Islet precursor cell (in vitro differentiated cells): ENCODE measurements at regions not wholly inside any gene's neighbourhood (a gene's known extent, or its start where the extent isn't known, plus 50 kb on each side); places are given as distances from the start of the nearest gene placed in this dataset.

Source experiments
- DNase-seq: peaks from one replicate; pipeline ENCODE4 v3.0.0-alpha.2; 2018

DNA sequence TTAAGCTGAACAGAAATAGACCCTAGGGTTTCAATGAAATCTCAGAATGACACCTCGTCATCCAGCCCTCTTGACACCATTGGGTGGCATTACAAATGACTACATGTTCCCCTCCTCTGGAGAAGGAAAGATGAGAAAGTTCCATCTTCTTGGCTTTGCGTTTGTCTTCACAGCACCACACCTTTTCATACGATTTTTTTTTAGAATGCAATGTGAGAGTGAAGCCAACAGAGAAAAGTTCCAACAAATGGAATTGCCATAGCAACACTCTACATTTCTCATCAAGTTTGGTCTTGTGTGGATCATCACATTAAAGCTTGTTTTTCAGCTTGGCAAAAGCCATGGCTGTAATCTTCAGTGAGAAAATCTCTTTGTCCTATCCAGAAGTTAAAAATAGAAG lies 183.4 kb upstream of the SNX7 start:
- DNase-seq = no peak

DNA sequence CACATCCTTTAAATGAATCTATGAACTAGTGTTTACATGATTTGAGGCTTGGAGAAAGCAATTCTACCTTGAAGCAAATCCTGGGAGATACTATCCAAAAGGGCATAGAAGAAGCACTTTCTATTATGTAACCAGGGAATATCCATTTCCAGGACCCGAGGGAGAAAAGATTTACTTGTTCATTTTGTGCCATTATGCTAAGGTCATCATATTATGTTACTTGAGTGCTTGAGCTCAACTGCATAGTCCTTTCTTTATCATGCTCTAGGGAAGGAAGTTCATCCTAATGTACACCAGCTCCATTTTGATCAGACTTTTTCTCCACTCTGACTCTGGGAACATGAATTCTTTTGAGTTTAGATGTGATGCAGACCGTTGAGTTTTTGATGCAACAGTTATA lies 188.6 kb upstream of the SNX7 start:
- DNase-seq = no peak

DNA sequence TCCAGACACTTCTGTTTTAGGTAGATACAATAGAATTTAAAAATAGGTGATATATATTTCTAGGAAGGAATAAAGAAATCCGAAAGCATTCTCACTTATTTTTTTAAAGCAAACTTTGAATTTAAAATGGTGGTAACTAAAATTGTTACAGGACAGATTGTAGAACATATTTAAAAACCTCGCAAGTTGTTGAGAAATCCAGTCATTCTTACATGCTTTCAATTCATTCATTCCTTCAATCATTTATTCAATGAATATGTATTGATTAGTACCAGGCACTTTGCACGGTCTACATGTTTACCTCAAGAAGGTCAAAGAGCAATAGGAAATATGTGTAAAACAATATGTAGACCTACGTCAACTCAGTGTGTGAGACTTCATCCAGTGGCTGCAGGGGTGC lies 189.9 kb upstream of the SNX7 start:
- DNase-seq = no peak

DNA sequence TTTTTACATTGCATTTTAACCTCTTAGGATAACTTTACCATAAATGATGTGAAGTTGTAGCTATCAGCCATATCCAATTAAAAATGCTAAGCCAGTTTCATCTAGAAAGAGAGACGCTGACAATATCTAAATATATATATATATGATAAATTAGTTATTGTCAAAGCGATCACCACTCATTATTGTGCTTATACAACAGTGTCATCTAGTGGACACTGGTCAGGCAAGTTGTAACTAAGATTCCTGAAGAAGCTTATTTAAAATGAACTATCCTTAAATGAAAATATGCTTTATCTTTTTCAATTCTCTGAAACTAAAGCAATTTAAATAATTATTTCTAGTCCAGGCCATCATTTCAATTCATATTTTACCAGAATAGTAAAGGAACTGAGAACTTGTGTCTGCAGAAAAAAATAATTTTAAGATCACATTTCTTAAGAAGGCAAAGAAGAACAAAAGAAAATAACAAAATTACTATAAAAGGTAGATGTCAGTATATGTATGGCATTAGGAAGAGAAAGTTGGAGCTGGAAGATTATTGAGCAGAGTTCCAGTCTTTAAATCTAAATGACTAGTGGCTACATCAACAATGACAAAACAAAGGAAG lies 193.3 kb upstream of the SNX7 start:
- no peak for DNase-seq

DNA sequence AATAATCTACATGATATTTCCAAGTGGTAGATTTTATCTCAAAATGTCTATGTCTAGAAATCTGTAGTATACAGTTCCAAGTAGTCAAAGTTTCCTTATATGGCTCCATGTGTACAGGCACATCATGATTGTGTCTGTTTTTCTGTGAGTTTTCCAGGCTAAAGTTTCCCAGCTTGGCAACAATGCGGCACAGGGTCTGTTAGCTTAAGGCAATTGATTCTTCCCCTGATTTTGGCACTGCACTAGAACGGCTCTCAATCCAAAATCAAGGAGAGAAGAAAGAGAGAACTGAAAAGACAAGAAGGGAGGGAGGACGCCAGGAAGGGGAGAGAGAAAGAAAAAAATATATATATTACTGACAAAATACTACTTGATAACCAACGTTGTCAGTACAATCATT lies 193.9 kb upstream of the SNX7 start:
- DNase-seq = no peak

DNA sequence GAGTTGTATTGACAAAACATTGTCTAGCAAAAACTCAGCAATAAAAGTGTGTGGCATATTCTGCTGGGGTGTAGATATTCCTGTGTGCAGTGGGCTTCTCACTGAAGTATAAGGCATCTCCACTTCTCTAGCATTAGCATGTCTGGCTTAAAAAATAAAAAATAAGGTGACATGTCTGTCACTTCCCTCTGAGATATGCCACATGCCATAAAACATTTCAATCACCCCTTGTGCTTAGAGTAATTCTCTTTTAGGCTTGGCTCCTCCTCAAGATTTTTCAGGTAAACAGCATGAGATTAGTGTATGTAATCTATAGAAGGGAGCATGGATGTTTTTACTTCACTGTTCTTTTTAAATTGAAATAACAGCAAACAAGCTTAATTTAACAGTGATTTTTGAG lies 194.4 kb upstream of the SNX7 start:
- no peak for DNase-seq

DNA sequence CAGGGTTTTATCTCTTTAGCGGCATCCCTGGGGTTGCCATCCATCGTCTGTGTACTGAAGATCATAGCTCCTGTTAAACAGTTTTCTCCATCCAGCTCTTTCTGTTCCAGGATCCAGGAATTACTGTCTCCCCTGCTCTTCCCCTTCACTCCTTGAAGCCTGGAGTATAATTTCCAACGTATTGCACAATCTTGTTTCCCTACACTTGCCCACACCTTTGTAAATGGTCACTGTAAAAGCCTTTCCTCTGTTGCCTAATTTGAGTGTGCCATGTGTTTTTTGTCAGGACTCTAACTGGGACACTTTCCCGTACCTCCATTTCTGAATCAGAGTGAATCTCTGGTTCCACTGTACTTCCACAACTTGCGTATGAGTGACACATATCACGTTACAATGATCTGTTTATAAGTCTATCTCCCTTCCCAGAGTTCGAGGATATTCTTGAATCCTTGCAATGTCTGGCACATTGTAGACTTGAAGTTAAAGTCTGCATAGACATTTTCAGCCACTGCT lies 199.6 kb upstream of the SNX7 start:
- DNase-seq = no peak

DNA sequence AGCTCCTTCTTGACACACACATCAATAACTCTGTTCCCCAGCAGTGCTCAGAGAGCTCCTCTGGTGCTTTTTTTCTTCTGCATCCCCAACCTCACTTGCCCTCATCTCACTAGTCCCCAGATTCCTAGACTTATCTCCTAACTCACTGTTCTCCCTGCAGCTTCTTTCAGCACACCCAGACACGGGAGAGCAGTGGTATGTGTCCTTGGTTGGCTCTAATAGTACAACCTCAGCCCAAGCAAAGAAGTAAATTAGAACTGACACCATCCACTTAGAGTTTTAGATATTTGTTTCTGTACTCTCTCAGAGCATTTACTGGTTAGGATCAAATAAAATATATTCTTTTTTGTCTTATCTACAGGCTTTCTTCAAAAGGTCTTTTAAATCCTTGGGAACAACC lies 201.4 kb upstream of the SNX7 start:
- DNase-seq = no peak

DNA sequence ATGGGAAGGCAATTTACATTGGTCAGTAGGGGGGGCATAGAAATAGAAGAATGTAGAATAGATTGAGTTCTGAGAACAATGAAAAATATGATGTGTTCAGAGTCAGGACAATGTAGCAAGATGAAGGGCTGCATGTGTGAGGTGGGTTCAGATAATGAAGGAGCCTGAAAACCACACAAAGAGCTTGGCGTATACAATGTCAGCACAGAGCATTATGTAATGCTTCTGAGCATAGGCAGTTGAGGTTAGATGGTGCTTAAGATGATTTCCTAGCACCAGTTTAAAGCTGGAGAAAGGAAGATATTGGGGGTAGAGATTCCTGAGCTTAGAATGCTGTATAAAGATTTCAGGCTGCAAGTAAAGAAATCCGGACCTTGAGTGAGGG lies 202.0 kb upstream of the SNX7 start:
- DNase-seq = no peak

DNA sequence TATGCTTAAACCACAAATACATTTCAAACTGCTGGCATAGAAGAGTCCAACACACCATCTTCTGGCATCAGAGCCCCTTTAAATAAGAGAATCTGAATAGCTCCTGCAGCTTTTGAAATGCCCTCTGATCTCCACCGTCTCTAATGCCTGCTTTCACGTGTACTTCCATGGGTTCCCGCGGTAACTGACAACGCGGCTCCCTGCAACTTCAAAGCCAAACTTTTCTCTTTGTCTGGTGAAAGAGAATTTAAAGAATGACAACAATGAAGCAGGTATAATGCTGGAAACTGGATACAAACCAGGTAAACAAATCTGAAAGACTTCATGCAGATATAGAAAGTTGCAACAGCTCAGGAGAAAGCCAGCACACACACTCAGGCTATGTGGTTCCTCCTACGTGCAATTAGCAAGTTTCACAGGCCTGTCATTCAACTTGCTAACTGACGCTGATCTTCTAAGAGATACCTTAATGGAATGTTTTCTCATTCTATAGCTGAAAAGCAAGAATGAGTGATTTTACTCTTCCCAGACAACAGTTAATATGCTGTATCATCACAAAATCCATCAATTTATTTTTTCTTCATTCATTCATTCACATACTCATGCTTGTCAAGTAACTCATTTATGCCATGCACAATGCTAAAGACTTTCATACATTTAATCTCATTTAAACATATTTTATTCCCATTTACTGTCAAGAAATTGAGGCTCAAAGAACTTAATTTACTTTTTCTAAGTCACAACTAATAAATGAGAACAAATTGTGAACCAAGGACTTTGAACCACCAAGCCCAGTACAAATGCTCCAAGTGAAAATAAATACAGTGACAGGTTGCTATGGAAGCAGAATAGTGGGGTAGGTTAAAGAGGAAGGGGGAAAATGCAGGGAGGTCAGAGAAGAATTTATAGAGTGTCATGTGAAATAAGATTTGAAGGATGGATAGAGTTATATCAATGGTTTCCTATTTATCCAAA lies 202.7 kb upstream of the SNX7 start:
- DNase-seq = peak; percentile 81

DNA sequence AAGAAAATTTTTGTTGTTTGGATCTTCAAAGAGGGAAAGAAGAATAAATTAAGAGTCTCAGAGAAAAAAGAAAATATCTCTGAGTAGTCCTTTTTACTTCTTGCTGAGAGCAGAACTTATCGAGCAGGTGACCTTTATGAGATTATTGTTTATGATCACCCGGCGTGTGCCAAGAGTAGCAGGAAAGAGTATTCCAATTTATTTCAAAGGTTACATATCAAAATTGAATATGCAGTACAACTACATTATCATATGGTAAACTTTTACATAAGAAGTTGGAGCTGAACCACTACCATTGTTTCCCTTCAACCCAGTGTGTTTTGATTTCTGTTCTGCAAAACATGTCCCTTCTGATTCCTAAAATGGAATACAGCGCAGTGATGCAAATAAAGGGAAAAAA lies 204.3 kb upstream of the SNX7 start:
- no peak for DNase-seq

DNA sequence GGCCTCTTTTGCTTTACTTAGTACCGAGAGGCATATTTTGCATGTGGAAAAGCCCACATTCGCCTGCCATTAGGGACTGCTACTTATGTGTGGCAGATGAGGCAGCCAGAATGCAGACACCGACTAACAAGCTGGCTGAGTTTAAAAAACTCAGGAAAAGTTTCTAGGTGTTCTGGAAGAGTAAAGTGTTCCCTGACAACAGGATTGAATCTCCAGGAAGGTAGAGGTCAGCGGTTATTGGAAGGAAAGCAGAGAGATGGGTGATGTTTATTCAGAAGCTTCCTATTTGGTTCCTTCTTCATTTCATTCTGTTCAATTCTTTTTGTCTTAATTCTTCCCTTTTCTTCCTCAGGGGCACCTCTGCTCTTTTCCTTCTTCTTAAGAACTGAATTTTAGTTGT lies 206.9 kb upstream of the SNX7 start:
- DNase-seq = no peak

DNA sequence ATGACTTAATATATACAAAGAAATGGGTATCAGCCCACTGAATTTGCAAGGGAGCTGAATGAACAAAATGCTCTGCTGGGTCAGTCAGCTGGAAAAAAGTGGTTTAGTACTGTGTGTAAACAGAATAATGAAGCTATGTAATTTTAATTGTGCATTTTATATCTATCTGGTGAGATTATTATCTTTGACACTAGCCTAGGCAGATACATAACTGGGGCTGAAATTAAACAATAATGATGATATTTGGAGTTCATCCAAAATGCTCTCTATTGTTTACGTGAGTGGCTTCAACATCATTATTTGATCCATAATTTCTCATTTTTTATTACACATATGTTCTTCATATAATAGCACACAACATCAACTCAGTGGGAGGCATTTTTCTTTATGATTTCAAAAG lies 208.5 kb upstream of the SNX7 start:
- no peak for DNase-seq

DNA sequence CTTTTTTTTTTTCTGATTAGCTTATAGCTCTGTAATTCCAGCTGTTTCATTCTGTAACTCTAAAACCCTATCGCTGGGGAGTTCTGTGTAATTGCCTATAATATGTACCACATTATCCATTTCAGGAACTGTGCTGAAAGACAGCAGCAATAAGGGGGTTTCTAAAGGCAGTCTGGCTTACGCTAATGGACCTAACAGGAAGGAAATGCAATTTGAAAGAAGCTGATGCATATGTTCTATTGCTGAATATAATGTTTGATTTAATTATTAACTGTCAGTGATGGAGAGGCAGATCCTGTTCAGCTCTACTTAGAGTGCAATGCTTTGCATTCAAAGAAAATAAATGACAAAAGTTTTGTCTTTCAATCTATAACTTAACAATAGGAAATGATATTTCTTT lies 209.4 kb upstream of the SNX7 start:
- no peak for DNase-seq

DNA sequence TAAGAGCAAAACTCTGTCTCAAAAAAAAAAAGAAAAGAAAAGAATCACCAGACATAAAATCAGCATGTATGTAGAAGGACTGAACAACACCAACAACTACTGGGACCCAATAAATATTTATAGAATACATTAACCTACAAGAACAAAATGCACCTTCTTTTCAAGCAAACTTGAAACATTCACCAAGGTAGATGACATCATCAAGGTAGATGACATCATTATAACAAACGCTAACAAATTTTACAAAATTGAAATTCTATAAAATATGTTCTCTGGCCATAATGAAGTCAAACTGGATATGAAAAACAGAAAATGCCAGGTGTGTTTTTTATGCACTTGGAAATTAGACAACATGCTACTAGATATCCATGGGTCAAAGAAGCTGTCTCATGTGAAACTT lies 220.2 kb upstream of the SNX7 start:
- DNase-seq = no peak

DNA sequence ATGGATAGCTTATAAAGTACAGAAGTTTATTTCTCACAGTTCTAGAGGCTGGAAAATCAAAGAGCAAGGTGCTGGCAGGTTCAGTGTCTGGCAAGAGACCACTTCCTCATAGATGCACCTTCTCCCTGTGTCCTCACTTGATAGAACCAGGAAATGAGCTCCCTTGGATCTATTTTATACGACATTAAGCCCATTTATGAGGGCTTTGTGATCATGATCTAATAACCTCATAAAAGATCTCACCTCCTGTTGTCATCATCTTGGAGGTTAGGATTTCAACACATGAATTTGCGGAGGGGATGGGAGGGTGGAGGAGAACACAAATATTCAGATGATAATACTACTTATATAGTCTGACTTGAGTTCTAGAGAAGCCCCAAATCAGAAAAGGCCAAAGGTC lies 222.1 kb upstream of the SNX7 start:
- DNase-seq = no peak

DNA sequence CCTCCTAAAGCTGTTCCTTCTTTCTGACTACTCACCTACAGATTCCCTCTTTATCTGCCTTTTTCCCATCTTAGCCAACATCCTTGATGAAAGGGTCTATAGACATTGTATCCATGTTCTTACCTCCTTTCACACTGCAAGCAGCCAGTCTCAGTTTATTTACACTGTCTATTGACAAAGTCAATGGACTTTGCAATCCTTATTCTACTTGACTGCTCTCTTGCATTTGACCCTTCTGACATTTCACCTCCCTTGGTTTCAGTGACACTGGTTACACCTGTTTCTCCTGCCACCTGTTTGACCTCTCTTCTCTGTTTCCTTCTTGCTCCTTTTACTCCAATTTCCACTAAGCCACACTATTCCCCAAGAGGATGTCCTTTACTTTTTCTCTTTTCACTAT lies 224.0 kb upstream of the SNX7 start:
- DNase-seq = no peak

DNA sequence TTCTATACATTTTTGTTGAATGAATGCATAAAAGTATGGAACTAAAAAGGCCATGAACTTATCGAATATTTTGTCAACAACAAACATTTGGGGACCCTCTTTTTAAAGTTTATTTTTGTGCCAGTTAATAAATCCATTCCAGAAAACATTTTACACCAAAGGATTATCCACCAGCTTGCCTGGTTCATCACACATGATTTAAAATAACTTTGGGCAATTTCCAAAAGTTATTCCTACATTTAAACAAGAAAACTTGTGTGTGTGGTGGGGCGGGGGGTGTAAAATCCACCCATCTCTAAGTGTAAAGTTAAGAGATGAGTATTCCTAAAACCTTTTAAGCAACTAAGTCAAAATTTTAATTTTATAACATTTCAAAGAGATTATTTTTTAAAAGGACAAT lies 224.5 kb upstream of the SNX7 start:
- no peak for DNase-seq

DNA sequence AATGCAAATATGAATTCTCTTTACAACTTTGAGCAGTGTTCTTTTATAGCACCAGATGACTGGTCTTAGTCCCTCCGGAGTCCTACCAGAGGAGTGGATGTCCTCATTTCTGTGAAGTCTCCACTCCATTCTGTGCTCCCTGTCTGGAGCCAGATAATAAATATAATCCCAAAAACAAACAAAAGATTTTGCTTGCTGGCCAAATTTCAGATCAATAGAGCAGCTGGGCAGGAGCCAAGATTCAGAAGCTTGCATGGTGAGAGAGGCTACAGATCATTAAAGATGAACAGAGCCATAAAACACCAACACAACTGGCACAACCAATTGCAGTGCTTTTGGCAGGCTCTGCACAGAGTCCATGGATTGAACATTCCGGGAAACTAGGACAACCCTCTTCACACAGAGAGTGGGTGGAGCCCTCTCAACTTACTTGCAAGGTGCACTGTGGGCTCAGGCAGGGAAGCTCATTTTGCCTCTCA lies 231.5 kb upstream of the SNX7 start:
- DNase-seq = no peak

DNA sequence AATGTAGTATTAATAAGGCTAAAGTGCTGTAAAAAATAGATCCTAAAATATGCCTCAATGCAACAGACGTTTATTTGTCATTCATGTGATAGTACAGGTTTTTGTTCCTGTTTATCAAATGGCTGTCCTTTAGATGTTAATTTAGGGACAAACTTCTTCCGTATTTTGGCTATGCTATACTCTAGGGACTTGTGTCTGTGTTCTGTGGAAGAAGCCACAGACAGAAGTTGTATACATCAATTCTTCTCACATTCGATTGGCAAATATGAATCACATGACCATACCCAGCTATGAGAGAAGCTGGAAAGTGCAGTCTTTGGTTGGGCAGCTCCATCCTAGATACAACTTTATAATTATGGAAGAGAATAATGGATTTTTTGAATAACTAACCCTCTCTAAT lies 232.7 kb upstream of the SNX7 start:
- DNase-seq = no peak

DNA sequence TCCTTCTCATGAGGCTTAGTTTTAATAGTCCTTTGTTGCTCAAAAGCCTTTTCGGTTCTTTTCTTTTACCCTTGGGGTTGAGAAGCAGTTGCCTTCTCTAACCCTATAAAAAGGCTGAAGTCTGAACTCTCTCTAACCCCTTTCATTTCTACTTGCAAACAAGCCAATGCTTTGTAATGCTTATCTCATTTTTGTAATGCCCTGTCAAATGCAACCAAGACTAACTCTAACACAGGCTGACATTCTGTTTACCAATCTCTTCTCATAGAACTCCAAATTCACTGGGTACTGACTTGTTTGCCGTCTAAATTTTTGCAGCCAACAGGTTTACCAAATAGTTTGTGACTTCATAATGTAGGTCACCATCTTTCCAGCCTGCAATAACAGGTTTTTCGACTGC lies 233.9 kb upstream of the SNX7 start:
- no peak for DNase-seq

DNA sequence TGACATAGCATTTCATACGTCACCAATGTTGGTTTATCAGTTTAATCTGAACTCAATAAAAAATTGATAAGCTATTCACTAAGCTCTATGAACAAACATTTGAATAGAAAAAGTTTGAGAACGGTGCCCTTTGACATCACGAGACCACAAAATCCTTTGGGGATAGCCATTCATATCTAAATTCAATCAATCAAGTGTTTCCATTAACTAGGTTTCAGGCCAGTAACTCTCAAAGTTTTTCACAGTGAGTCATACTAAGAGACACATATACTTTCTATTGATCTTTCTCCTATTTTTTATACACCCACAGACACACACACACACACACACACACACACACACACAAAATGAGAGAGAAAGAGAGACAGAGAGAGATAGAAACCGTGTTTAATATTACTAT lies 235.4 kb upstream of the SNX7 start:
- no peak for DNase-seq

DNA sequence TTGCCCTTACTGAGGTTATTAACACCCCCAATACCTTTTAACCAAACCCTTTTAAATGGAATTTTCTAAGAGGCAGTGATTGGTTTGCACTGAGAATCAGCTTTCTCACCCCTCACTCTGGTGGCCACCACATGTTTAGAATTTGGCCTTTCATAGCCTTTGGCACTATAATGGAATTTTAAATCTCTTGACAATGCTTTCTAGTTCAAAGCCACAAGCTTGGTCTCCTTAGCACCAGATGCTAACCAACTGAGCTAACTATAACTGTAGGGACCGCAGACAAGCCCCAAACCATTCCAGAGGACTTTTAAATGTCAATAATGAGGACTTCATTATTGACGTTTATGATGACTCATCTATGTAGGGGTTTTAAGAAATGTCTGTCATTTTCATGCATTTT lies 238.7 kb upstream of the SNX7 start:
- no peak for DNase-seq

DNA sequence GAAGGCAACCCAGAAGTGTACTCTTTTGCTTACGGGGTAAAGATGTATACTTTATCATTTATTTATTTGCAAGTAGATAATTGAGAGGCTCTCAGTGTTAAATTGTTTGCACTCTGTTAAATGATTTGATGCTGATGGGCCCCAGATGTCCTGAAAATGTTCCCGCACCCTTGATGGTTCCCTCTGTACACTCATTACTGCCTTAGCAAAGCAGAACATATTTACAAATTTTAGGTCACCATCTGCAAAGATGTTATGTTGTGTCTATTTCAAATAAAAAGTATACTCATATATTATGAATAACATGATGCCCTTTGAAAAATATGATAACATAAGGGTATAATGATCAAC lies 240.5 kb upstream of the SNX7 start:
- DNase-seq = no peak
